GM18951 (cell line): ENCODE measurements at regions not wholly inside any gene's neighbourhood (a gene's known extent, or its start where the extent isn't known, plus 50 kb on each side); places are given as distances from the start of the nearest gene placed in this dataset.
"Not testable (repeated sequence)": the region's sequence is repeated elsewhere in the genome, so short reads cannot be mapped to it uniquely, and the experiment has no call there.

ENCODE experiments used
- POLR2A ChIP-seq: IDR thresholded peaks from 4 replicates; pipeline ENCODE4 v1.6.1; 2011; ENCODE audit warnings: mild to moderate bottlenecking; ENCODE audit not compliant: insufficient read length, insufficient read depth; ENCODE audit errors: extremely low read depth
- in situ Hi-C: fragments of 300-500 bp; cut with MboI; formaldehyde crosslinking; loops from one replicate; pipeline ENCODE4 v1.12.0; 2022; ENCODE audit warnings: low sequenced_read_pairs, mixed read lengths, inconsistent platforms; ENCODE audit not compliant: unreplicated experiment

DNA sequence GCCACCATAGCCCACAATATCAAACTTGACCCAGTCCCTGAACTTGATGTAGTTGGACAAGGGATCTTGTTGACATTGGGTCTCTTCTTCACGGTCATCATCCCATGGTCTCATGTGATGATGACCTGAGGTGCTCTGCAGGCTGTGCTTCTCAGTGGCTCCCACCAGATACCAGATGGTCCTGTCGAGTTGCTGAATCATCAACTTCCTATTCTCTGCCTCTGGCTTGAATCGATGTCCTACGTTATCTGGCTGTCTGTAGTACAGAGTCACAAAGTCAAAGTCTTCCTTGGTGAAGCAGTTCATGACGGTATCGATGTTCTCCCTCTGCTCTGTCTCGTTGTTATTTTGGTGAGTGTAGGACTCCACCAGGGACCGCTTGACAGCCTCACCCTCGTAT, 145.7 kb upstream of the ALDH3B2 start:
- in situ Hi-C loops = no loop called here
- TF ChIP-seq POLR2A = no peak

DNA sequence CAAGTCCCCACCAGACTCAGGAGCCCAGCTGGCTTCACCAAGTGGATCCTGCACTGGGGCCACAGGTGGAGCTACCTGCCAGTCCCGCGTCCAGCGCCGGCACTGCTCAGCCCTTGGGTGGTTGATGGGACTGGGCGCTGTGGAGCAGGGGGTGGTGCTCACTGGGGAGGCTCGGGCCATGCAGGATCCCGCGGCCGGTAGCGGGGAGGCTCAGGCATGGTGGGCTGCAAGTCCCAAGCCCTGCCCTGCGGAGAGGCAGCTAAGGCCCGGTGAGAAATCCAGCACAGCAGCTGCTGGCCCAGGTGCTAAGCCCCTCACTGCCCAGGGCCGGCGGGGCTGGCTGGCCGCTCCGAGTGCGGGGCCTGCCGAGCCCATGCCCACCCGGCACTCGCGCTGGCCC, 143.1 kb upstream of the ALDH3B2 start:
- in situ Hi-C loops = not testable (repeated sequence)

DNA sequence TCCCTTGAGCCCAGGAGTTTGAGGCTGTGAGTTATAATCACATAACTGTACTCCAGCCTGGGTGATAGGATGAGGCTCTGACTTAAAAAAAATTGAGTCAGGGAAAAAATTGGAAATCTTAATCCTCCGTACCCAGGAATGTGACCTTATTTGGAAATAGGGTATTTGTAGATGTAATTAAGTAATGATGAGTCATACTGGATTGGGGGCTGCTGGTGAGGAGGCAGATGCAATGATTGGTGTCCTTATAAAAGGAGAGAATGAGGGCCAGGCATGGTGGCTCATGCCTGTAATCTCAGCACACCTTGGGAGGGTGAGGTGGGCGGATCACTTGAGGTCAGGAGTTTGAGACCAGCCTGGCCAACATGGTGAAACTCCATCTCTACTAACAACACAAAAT, 134.9 kb upstream of the ALDH3B2 start:
- in situ Hi-C loops = not testable (repeated sequence)

DNA sequence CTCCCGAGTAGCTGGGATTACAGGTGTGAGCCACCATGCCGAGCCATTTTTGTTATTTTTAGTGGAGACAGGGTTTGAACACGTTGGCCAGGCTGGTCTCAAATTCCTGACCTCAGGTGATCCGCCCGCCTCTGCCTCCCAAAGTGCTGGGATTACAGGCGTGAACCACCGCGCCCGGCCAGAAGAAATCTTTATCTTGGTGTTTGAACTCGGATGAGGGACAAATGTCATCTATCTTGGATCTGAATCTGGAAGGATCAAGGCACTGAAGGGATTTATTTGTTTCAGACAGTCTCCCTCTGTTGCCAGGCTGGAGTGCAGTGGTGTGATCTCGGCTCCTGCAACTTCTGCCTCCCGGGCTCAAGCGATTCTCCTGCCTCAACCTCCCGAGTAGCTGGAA, 133.5 kb upstream of the ALDH3B2 start:
- in situ Hi-C loops = not testable (repeated sequence)

DNA sequence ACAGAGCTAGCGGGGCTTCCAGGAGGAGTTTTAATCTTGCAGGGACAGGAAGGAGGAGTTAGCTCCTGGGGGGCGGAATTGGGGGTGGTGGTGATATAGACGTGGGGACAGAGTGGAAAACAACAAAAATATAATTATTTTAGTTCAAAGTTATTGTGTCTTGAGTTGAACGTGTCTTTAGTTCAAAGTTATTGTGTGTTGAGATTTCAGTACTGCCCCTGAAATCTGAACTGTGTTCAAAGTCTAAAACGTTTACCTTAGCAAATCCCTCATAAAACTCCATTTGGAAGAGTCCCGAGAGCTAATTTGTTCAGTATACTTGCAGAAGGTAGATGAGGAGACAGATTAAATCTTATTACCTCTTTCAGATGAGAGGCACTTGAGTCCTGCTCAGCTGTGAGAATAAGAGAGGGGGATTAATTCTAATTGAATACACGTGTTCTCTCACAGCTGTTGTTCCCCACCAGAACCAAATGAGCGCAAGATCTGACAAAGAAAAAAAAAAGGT, 132.4 kb upstream of the ALDH3B2 start:
- in situ Hi-C loops = not testable (repeated sequence)

DNA sequence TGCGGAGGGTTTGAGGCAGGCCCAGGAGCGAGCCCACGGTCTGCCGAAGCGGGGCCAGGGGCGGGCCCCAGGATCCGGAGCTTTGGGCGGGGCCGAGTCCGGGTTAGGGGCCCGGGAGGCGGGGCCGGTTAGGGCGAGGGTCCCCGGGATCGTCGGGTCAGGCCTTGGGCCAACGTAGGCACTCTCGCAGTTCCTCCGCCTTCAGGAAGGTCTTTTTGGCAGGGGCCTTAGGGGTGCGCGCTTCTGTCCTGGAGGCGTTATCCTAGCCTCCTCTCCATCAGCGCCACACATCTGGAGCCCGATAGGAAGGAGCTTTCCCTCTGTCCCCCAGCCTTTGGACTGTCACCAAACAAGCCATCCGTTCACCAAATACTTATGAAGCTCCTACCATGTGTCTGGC, 131.8 kb upstream of the ALDH3B2 start:
- in situ Hi-C loops = not testable (repeated sequence)

DNA sequence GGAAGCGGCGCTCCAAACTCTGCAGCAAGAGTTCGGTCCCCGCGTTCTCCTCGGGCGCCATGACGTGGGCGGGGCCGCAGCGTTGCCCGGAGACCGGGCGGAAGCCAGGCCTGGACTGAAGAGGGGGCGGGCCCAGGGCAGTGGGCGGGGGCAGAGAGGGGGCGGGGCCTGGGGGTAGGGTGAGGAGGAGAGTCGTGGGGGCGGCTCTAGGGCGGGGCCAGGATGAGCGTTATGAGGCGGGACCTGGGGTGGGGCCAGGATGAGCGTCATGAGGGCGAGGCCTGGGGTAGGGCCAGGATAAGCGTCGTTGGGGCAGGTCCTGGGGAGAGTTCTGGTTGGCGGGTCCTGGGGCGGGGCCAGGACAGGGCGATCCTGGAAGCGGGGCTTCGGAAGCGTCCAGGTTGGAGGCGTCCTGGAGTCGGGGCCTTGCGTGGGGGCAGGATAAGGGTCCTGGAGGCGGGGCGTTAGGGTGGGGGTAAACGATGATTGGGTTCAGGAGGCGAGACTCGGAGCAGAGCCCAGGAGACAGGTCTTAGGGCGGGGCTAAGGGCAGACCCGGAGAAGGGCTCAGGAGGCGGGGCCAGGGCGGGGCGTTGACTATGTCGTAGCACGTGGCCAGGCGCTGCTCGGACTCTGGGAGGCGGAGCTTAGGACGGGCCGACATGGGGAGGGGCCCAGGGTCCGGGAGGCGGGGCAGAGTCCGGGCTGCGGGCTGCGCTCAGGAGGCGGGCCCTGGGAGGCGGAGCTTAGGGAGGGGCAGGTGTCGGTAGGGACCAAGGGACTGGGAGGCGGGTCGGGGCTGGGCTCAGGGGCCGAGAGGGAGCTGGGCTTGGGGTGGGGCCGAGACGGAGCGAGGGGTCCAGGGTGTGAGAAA, 131.1 kb upstream of the ALDH3B2 start:
- TF ChIP-seq POLR2A = peak; percentile 61
- in situ Hi-C loops = not testable (repeated sequence)

DNA sequence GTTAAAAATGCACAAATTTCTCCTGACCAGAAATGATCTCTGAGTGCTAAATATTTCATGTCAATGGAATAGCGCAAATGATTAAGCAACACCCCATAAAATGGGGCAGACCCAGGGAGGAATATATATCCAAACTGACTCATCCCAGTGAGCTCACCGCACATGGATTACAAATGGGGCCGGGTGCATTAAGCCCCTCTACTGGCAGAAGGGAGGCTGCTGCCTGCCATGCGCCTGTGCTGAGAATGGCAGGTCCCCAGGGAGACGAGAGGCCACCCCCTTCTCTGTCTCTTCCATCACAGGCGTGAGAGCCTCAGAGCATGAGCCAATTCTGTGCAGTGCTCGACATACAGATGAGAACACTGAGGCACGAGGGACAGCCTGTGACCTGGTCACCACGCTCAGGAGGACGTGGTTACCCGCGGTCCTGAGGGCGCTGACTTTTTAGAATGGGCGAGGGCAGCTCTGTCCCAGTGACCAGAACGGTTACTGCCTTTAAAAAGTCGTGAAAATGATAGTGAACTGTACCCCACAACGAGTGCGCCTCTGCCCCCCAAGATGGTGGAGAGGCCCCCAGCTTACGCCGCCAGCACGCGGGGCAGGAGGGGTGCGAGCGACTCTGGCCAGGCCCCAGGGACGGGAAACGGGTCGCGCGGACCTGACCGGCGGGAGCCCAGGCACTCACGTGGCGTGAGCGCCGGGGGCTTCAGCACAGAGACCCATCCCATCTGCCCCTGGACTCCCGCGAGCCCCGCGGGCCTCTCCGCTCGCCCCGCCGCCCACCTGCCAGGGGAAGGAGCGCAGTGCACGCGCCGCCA, 130.2 kb upstream of the ALDH3B2 start:
- in situ Hi-C loops = not testable (repeated sequence)

DNA sequence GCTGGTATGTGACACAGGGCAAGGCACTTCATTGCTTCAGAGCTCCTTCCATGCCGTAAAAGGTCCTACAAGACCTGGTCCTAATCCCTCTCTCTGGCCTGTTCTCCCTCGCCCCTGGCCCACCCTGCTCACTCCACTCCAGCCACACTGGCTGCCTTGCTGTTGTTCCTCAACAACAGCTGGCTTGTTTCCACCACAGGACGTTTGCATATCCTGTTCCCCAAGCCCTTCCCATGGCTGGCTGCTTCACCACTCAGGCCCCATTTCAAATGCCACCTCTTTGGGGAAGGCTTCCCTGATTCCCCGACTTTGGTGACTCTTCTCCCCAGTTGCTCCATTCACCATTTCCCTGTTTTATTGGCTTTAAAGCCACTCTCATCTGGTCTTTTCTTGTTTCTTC, 129.1 kb upstream of the ALDH3B2 start:
- in situ Hi-C loops = not testable (repeated sequence)

DNA sequence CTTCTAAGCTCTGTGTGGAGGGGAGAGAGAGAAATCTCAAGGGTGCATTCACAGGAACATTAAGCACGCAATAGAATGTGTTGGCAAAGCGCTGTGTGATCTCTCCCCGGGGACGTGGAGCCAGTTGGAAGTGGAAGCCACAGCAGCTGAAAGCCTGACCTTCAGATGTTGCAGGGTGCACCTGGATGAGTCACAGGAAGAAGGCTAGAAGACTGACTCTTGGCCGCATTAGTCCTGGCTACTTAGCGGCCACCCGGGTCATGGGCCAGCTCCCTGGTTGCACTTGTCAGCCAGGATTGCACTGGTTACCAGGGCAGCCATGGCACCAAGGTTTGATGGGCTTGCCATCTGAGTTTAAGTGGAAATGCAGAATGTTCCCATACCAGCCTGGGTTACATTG, 128.6 kb upstream of the ALDH3B2 start:
- in situ Hi-C loops = not testable (repeated sequence)

DNA sequence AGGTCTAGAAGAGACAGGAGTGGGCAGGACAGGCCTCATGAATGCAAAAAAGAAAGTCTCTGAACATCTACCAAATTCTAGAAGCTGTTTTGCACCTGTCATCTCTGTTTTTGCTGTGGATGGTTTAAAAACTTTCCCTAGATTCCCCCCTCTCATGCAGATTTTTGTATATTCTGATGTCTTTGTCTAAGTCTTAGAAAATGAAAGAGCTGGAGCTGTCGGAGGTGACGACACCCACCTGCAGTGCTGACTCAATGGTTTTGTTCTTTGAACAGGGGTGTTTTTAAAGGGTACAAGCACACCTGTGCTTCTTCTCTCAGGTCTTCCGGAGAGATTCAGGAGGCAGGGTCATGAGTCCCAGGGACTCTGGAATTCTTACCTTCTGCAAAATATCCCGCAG, 128.2 kb upstream of the ALDH3B2 start:
- in situ Hi-C loops = not testable (repeated sequence)

DNA sequence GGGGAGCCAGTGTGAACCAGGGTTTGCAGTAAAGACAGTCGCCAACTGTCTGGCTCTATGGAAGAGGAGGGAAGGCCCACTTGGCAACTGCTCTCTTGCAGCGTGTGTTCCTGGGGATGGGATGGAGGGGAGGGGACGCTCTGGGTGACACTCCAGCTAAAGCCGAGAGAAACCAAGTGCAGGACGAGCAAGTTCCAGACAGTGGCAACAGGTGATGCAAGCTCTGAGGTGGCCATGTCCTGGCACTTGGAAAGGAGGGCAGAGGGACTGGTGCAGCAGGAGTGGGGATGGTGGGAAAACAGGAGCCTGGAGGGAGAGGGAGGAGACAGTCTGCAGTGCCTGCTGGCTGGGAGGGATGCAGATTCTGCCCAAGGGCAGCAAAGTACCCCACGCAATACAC, 127.0 kb upstream of the ALDH3B2 start:
- in situ Hi-C loops = not testable (repeated sequence)

DNA sequence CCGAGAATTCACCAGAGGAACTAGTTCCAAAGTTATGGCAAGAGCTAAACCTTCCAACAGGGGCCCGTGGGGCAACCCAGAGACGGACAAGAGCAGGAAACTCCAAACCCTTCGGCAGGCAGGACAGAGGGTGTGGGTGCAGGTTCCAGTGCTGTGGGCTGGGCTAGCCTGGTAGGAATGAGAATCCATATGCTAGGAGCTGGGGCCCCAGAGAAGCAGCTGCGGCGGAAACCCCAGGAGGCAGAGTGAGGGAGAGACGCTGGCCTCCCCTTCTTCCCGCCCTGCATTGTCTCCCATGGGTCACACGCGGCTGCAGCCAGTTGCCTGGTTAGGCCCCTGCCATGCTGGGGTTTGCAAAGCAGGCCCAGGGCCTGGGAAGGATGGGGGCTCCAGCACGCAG, 126.2 kb upstream of the ALDH3B2 start:
- in situ Hi-C loops = not testable (repeated sequence)

DNA sequence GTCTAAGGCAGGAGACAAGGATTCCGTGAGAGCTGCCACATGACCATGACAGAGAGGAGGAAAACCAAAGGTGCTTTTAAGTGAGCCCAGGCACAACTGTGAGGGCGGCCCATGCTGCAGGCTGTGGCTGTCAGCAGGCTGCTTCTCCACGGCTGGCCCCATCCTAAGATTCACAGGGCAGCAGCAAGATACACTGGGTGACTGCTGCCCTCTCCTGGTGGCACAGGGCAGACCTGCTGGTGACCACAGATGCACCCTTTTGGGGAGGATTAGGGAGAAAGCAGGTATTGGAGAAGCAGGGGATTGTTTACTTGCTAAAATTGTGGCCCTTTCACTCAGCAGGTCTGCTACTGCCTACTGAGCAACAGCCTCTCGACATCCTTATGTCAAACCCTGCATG, 125.4 kb upstream of the ALDH3B2 start:
- in situ Hi-C loops = not testable (repeated sequence)

DNA sequence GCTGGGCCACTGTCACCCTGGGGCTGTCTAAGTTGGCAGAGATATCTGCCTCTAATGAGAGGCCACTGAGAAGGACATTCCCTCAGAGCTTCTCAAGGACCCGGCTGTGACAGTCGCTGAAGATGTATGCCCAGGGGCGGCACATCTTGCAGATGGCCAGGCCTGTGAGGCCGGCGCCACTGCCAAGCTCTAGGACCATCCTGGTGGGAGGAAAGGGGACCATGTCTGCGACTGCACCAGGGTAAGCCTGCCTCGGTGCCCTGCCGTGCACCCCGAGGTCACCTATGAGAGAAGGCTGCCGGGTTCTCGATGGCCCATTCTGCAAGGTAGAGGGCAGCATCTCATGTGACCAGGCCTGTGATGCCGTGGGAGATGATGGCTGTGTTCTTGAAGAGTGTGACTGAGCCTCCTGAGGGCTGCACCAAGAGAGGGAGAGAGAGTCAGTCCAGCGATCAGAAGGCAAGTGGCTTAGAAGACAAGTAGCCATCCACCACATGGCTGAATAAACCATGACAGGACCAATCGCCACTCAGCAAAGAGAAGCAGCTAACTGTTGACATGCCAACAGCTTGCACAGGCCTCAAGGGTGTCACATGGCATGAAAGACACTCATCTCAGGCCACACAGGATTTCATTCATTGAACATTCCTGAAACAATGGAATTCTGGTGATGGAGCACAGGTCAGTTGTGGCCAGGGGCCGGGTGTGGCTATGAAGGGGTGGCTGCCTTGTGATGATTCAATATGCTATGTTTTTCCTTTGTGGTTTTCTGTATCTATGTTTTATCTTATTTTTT, 123.5 kb upstream of the ALDH3B2 start:
- in situ Hi-C loops = not testable (repeated sequence)
